Occipital lobe (tissue), 1 donor: ENCODE measurements at regions not wholly inside any gene's neighbourhood (a gene's known extent, or its start where the extent isn't known, plus 50 kb on each side); places are given as distances from the start of the nearest gene placed in this dataset.
"Not testable (repeated sequence)": the region's sequence is repeated elsewhere in the genome, so short reads cannot be mapped to it uniquely, and the experiment has no call there.

Source experiments
- DNase-seq: peaks from one replicate; lab custom pipeline; 2025; lab: John Stamatoyannopoulos, UW

- DNase-seq: no peak
These were observed 605.3 kb downstream of the KCNT2 start for GRCh38 chr1:196002906-196003305.

- DNase-seq: not testable (repeated sequence)
These were observed 605.9 kb downstream of the KCNT2 start for GRCh38 chr1:196002296-196002695.

GRCh38 chr1:196001188-196001587, 607.1 kb downstream of the KCNT2 start:
- DNase-seq: no peak

- no peak for DNase-seq
These were observed 609.2 kb downstream of the KCNT2 start for GRCh38 chr1:195999022-195999421.

GRCh38 chr1:195981448-195982139, 626.6 kb downstream of the KCNT2 start:
- DNase-seq: no peak

GRCh38 chr1:195979646-195980045, 628.6 kb downstream of the KCNT2 start:
- no peak for DNase-seq

- DNase-seq: no peak
These were observed 634.8 kb downstream of the KCNT2 start for GRCh38 chr1:195973311-195973904.

- no peak for DNase-seq
These were observed 636.7 kb downstream of the KCNT2 start for GRCh38 chr1:195971589-195971988.

- DNase-seq: no peak
These were observed 638.0 kb downstream of the KCNT2 start for GRCh38 chr1:195970209-195970608.

GRCh38 chr1:195965475-195965874, 642.8 kb downstream of the KCNT2 start:
- no peak for DNase-seq

- DNase-seq: no peak
These were observed 643.2 kb downstream of the KCNT2 start for GRCh38 chr1:195965036-195965435.

- DNase-seq: no peak
These were observed 643.7 kb downstream of the KCNT2 start for GRCh38 chr1:195964516-195964915.

GRCh38 chr1:195962051-195962450, 646.2 kb downstream of the KCNT2 start:
- no peak for DNase-seq

GRCh38 chr1:195960580-195960979, 647.7 kb downstream of the KCNT2 start:
- DNase-seq: no peak

GRCh38 chr1:195958131-195958530, 650.1 kb downstream of the KCNT2 start:
- no peak for DNase-seq

GRCh38 chr1:195956845-195957244, 651.4 kb downstream of the KCNT2 start:
- no peak for DNase-seq

GRCh38 chr1:195954848-195955247, 653.4 kb downstream of the KCNT2 start:
- DNase-seq: no peak

GRCh38 chr1:195951313-195951712, 656.9 kb downstream of the KCNT2 start:
- no peak for DNase-seq

- DNase-seq: no peak
These were observed 659.9 kb downstream of the KCNT2 start for GRCh38 chr1:195948123-195948895.

- DNase-seq: no peak
These were observed 661.7 kb downstream of the KCNT2 start for GRCh38 chr1:195946500-195946899.

- no peak for DNase-seq
These were observed 666.4 kb downstream of the KCNT2 start for GRCh38 chr1:195941795-195942194.

- DNase-seq: no peak
These were observed 666.9 kb downstream of the KCNT2 start for GRCh38 chr1:195941314-195941713.

- no peak for DNase-seq
These were observed 668.4 kb downstream of the KCNT2 start for GRCh38 chr1:195939844-195940243.
